Liver (tissue), 3 donors: ENCODE measurements at regions not wholly inside any gene's neighbourhood (a gene's known extent, or its start where the extent isn't known, plus 50 kb on each side); places are given as distances from the start of the nearest gene placed in this dataset.

ENCODE experiments used
- ATF3 ChIP-seq: IDR thresholded peaks from 2 replicates; pipeline ENCODE4 v1.6.1; 2016; ENCODE audit warnings: antibody characterized with exemption
- CTCF ChIP-seq: fragments of 150-350 bp; IDR thresholded peaks from 2 replicates; pipeline ENCODE4 v1.5.1; 2017; ENCODE audit warnings: improper control_type of control experiment, low read depth, low read length; ENCODE audit not compliant: missing input control
- JUND ChIP-seq, 2 donors: IDR thresholded peaks; 2 replicates each; pipeline ENCODE4 v1.6.1; 2016; ENCODE audit warnings: antibody characterized with exemption in 2 of 2
- RAD21 ChIP-seq, 2 donors: IDR thresholded peaks; 2 replicates each; pipeline ENCODE4 v1.6.1; 2016; ENCODE audit warnings: antibody characterized with exemption in 2 of 2, mild to moderate bottlenecking in 2 of 2
- REST ChIP-seq: IDR thresholded peaks from 2 replicates; pipeline ENCODE4 v1.6.1; 2016; ENCODE audit warnings: antibody characterized with exemption, mild to moderate bottlenecking
- RXRA ChIP-seq, 2 donors: IDR thresholded peaks; 2 replicates each; pipeline ENCODE4 v1.6.1; 2017 to 2018; ENCODE audit warnings: antibody characterized with exemption in 2 of 2, mild to moderate bottlenecking in 1 of 2
- SP1 ChIP-seq: IDR thresholded peaks from 2 replicates; pipeline ENCODE4 v1.6.1; 2018; ENCODE audit warnings: antibody characterized with exemption, mild to moderate bottlenecking
- donor health status: healthy.
- donor health status: healthy.

GRCh38 chr15:38930851-38931572, 366.4 kb upstream of the RASGRP1 start:
- TF ChIP-seq JUND (IDR thresholded peaks at IDR 0.05), result no peak
- TF ChIP-seq CTCF, result no peak
- TF ChIP-seq SP1, result no peak
- TF ChIP-seq REST, result no peak
- TF ChIP-seq RAD21 (IDR thresholded peaks at IDR 0.05), result no peak
- no peak for TF ChIP-seq ATF3
- TF ChIP-seq RXRA (IDR thresholded peaks at IDR 0.05), result no peak
